ENCODE measurements at regions not wholly inside any gene's neighbourhood (a gene's known extent, or its start where the extent isn't known, plus 50 kb on each side); places are given as distances from the start of the nearest gene placed in this dataset.

GRCh38 chr6:22717915-22718314 lies 148.5 kb downstream of the HDGFL1 start:
- peaks cover 10% of the 10 kb centered on the region for H3K9me3 Mint-ChIP-seq
- H3K27ac Mint-ChIP-seq: no peak overlapping the region; the same call in 1 of the 2 replicates
- no peaks in the 10 kb centered on the region for H3K27me3 Mint-ChIP-seq (ENCODE audit: low read depth)
- POLR2A ChIA-PET: no interaction called here
- TF ChIP-seq, protein P1, sequence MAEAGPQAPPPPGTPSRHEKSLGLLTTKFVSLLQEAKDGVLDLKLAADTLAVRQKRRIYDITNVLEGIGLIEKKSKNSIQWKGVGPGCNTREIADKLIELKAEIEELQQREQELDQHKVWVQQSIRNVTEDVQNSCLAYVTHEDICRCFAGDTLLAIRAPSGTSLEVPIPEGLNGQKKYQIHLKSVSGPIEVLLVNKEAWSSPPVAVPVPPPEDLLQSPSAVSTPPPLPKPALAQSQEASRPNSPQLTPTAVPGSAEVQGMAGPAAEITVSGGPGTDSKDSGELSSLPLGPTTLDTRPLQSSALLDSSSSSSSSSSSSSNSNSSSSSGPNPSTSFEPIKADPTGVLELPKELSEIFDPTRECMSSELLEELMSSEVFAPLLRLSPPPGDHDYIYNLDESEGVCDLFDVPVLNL (CRISPR knock-in tag; IDR thresholded peaks at IDR 0.05; ENCODE audit: borderline replicate concordance, low read depth): no peak
- no peak for TF ChIP-seq ETV6 (CRISPR knock-in tag; IDR thresholded peaks at IDR 0.05)
- no peak for TF ChIP-seq ZNF263 (CRISPR knock-in tag; IDR thresholded peaks at IDR 0.05; ENCODE audit: low read depth)
- TF ChIP-seq, protein P2, sequence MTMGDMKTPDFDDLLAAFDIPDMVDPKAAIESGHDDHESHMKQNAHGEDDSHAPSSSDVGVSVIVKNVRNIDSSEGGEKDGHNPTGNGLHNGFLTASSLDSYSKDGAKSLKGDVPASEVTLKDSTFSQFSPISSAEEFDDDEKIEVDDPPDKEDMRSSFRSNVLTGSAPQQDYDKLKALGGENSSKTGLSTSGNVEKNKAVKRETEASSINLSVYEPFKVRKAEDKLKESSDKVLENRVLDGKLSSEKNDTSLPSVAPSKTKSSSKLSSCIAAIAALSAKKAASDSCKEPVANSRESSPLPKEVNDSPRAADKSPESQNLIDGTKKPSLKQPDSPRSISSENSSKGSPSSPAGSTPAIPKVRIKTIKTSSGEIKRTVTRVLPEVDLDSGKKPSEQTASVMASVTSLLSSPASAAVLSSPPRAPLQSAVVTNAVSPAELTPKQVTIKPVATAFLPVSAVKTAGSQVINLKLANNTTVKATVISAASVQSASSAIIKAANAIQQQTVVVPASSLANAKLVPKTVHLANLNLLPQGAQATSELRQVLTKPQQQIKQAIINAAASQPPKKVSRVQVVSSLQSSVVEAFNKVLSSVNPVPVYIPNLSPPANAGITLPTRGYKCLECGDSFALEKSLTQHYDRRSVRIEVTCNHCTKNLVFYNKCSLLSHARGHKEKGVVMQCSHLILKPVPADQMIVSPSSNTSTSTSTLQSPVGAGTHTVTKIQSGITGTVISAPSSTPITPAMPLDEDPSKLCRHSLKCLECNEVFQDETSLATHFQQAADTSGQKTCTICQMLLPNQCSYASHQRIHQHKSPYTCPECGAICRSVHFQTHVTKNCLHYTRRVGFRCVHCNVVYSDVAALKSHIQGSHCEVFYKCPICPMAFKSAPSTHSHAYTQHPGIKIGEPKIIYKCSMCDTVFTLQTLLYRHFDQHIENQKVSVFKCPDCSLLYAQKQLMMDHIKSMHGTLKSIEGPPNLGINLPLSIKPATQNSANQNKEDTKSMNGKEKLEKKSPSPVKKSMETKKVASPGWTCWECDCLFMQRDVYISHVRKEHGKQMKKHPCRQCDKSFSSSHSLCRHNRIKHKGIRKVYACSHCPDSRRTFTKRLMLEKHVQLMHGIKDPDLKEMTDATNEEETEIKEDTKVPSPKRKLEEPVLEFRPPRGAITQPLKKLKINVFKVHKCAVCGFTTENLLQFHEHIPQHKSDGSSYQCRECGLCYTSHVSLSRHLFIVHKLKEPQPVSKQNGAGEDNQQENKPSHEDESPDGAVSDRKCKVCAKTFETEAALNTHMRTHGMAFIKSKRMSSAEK (CRISPR knock-in tag; IDR thresholded peaks at IDR 0.05; ENCODE audit: borderline replicate concordance): no peak
- no peak for TF ChIP-seq ZNF138 (CRISPR knock-in tag; conservative IDR thresholded peaks at IDR 0.05)
- CTCF ChIA-PET: no interaction called here
- H3K4me1 Mint-ChIP-seq: peaks cover 20% of the 10 kb centered on the region
- no peak for DNase-seq (ENCODE audit: low spot score)
- H3K36me3 Mint-ChIP-seq: peaks cover 8% of the 10 kb centered on the region
- ATAC-seq: no peak; the same call in 1 of the 2 replicates
- no peak overlapping the region for H3K4me3 Mint-ChIP-seq

GRCh38 chr6:22722913-22723312 lies 153.5 kb downstream of the HDGFL1 start:
- DNase-seq (ENCODE audit: low spot score) (no peak), ATAC-seq (no peak)
- H3K4me3 Mint-ChIP-seq: no peak overlapping the region
- H3K9me3 Mint-ChIP-seq: peaks cover 24% of the 10 kb centered on the region
- no peaks in the 10 kb centered on the region for H3K27me3 Mint-ChIP-seq (ENCODE audit: low read depth)
- ChIA-PET CTCF (no interaction called here), POLR2A (no interaction called here)
- TF ChIP-seq ZNF396 (CRISPR knock-in tag; IDR thresholded peaks at IDR 0.05; ENCODE audit: borderline replicate concordance): no peak
- TF ChIP-seq AR (CRISPR knock-in tag; IDR thresholded peaks at IDR 0.05): no peak
- no peak for TF ChIP-seq KAT7 (CRISPR knock-in tag; IDR thresholded peaks at IDR 0.05; ENCODE audit: borderline replicate concordance)
- TF ChIP-seq JUN (CRISPR knock-in tag; IDR thresholded peaks at IDR 0.05): no peak
- TF ChIP-seq, protein P1 (CRISPR knock-in tag; IDR thresholded peaks at IDR 0.05; ENCODE audit: borderline replicate concordance, low read depth): no peak
- TF ChIP-seq MXD4 (CRISPR knock-in tag; IDR thresholded peaks at IDR 0.05; ENCODE audit: borderline replicate concordance): no peak
- TF ChIP-seq NR1H2 (CRISPR knock-in tag; IDR thresholded peaks at IDR 0.05): no peak
- TF ChIP-seq ZNF423 (CRISPR knock-in tag; IDR thresholded peaks at IDR 0.05): no peak
- TF ChIP-seq NR3C1 (CRISPR knock-in tag; conservative IDR thresholded peaks at IDR 0.05; ENCODE audit: low read depth): no peak
- TF ChIP-seq RELA (CRISPR knock-in tag; IDR thresholded peaks at IDR 0.05; ENCODE audit: borderline replicate concordance): no peak
- no peak for TF ChIP-seq SMAD4 (CRISPR knock-in tag; IDR thresholded peaks at IDR 0.05)
- no peak for TF ChIP-seq IRF1 (CRISPR knock-in tag; IDR thresholded peaks at IDR 0.05)
- TF ChIP-seq ETV6 (CRISPR knock-in tag; IDR thresholded peaks at IDR 0.05): no peak
- no peak for TF ChIP-seq CDX4 (CRISPR knock-in tag; IDR thresholded peaks at IDR 0.05; ENCODE audit: borderline replicate concordance)
- TF ChIP-seq RORB (CRISPR knock-in tag; IDR thresholded peaks at IDR 0.05): no peak
- TF ChIP-seq, protein P3, sequence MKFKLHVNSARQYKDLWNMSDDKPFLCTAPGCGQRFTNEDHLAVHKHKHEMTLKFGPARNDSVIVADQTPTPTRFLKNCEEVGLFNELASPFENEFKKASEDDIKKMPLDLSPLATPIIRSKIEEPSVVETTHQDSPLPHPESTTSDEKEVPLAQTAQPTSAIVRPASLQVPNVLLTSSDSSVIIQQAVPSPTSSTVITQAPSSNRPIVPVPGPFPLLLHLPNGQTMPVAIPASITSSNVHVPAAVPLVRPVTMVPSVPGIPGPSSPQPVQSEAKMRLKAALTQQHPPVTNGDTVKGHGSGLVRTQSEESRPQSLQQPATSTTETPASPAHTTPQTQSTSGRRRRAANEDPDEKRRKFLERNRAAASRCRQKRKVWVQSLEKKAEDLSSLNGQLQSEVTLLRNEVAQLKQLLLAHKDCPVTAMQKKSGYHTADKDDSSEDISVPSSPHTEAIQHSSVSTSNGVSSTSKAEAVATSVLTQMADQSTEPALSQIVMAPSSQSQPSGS (CRISPR knock-in tag; IDR thresholded peaks at IDR 0.05; ENCODE audit: borderline replicate concordance, low read depth): no peak
- H3K4me1 Mint-ChIP-seq: peaks cover 13% of the 10 kb centered on the region
- H3K36me3 Mint-ChIP-seq: peaks cover 22% of the 10 kb centered on the region
- no peak overlapping the region for H3K27ac Mint-ChIP-seq
